Body of pancreas (tissue), 4 donors: ENCODE measurements at regions not wholly inside any gene's neighbourhood (a gene's known extent, or its start where the extent isn't known, plus 50 kb on each side); places are given as distances from the start of the nearest gene placed in this dataset.

Experiments used
- CTCF ChIP-seq, 7 experiments: fragments of 450-650 bp in 4 of 7; fragments of 200-600 bp in 3 of 7; sonication (generic) in 3 of 7; IDR thresholded peaks; one replicate each; pipeline ENCODE4 v1.5.1; 2016 to 2019; ENCODE audit warnings: antibody characterized with exemption in 7 of 7
- POLR2A ChIP-seq, 3 donors: fragments of 450-650 bp; IDR thresholded peaks; one replicate each; pipeline ENCODE4 v1.6.1; 2016; ENCODE audit warnings: antibody characterized with exemption in 3 of 3, mild to moderate bottlenecking in 2 of 3

- TF ChIP-seq CTCF (IDR thresholded peaks at IDR 0.05) (no peak), POLR2A (IDR thresholded peaks at IDR 0.05) (no peak)
Measured at GRCh38 chr4:125105561-125105960, 209.2 kb upstream of the FAT4 start.
